Mesodermal cell (in vitro differentiated cells): ENCODE measurements at regions not wholly inside any gene's neighbourhood (a gene's known extent, or its start where the extent isn't known, plus 50 kb on each side); places are given as distances from the start of the nearest gene placed in this dataset.

Experiments used
- H3K27ac ChIP-seq: 2 replicates; pipeline ENCODE4 v1.7.0; 2013; ENCODE audit warnings: mild to moderate bottlenecking, low read depth, low read length, moderate library complexity; ENCODE audit not compliant: severe bottlenecking
- H3K36me3 ChIP-seq: 2 replicates; pipeline ENCODE4 v1.7.1; 2013; ENCODE audit warnings: mild to moderate bottlenecking, low read length, moderate library complexity; ENCODE audit not compliant: control insufficient read depth, insufficient read depth
- H3K4me1 ChIP-seq: one replicate; pipeline ENCODE4 v1.7.1; 2013; ENCODE audit warnings: mild to moderate bottlenecking, low read length; ENCODE audit not compliant: insufficient read depth, control insufficient read depth, poor library complexity, severe bottlenecking
- H3K4me3 ChIP-seq: 2 replicates; pipeline ENCODE4 v1.7.0; 2013; ENCODE audit warnings: low read length, control low read depth, mild to moderate bottlenecking; ENCODE audit not compliant: insufficient read depth, poor library complexity, severe bottlenecking; ENCODE audit errors: extremely low read depth
- H3K9me3 ChIP-seq: 2 replicates; pipeline ENCODE4 v1.7.1; 2013; ENCODE audit warnings: mild to moderate bottlenecking, low read length, moderate library complexity; ENCODE audit not compliant: control insufficient read depth
- WGBS, 2 experiments: methylation state at CpG; one replicate each; pipeline ENCODE4 v1.1.5; 2013; ENCODE audit warnings: missing lambda C conversion rate in 2 of 2; ENCODE audit not compliant: insufficient coverage in 2 of 2; 5-methylcytosine and 5-hydroxymethylcytosine counted together

DNA sequence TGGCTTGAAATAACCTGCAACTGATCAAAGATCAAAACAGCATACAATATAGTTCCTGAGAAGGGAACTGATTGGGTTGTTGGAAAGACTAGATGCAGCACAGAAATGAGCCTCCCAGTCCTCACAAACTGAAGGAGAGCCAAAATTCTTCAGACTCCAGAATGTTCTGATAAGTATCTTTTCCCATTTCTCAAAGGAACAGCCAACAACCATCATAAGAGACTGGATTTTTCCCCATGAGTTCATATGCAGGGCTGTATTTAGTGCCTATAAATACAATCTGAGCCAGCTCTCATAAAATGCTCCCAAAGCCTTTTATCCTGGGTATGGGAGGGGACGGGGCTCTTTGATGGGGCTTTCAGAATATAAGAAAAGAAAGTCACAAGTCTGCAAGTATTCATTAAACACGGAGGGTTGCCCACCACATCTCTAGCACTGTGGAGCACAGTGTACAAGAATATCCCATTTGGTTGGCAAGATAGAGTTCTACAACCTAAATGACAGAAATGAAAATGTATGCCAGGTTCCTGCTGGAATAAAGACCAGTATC is 50.7 kb upstream of the LYVE1 start:
- 95% methylated on average over 2 of the region's 2 CpGs; no CpG with 5 or more reads in 1 of the 2 experiments for WGBS, 2 experiments

DNA sequence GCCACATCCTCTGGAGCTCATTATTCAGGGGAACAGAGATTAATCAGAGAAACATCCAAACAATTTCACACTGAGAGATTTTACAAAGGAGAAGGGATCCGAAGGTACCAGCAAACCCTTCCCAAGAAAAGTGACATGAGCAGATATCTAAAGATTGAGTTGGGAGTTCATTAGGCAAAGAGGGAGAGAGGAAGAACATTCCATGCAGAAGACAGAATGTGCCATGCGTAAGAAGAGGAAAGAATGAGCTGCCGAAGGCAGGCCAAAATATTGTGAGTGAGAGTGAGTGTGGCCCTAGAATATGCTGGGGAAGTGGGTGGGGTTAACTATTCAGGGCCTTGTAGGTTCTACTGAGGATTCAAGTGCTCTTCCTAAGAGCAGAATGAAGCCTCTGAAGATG is 50.0 kb upstream of the LYVE1 start:
- Histone ChIP-seq H3K27ac (no peak overlapping the region), H3K36me3 (no peaks in the 10 kb centered on the region), H3K9me3 (no peaks in the 10 kb centered on the region), H3K4me3 (no peak overlapping the region), H3K4me1 (peaks cover 9% of the 10 kb centered on the region)
- WGBS, 2 experiments: 96 to 98% methylated on average over 2 of the region's 3 CpGs

More for the DNA sequence above, 50.7 kb upstream of the LYVE1 start:
- H3K27ac ChIP-seq: no peak overlapping the region
- H3K4me3 ChIP-seq: no peak overlapping the region
- H3K4me1 ChIP-seq: peaks cover 14% of the 10 kb centered on the region
- no peaks in the 10 kb centered on the region for H3K9me3 ChIP-seq
- no peaks in the 10 kb centered on the region for H3K36me3 ChIP-seq
